MM.1S (cell line): ENCODE measurements at regions not wholly inside any gene's neighbourhood (a gene's known extent, or its start where the extent isn't known, plus 50 kb on each side); places are given as distances from the start of the nearest gene placed in this dataset.

Source experiments
- EZH2 ChIP-seq: fragments of 300-600 bp; sonication (generic); optimal IDR thresholded peaks from 2 replicates; pipeline ENCODE3; 2017; ENCODE audit warnings: low read depth, mild to moderate bottlenecking, antibody characterized with exemption, low read length, mixed read lengths
- EZH2phosphoT487 ChIP-seq: fragments of 300-600 bp; sonication (generic); IDR thresholded peaks from 2 replicates; pipeline ENCODE4 v1.6.1; 2018; ENCODE audit warnings: antibody characterized with exemption, low read length
- TF ChIP-seq, protein P1 (sequence below): fragments of 300-600 bp; sonication (generic); IDR thresholded peaks from 2 replicates; pipeline ENCODE4 v1.5.1; 2016; ENCODE audit warnings: antibody characterized with exemption, low read length, mixed read lengths

- TF ChIP-seq, protein P1, sequence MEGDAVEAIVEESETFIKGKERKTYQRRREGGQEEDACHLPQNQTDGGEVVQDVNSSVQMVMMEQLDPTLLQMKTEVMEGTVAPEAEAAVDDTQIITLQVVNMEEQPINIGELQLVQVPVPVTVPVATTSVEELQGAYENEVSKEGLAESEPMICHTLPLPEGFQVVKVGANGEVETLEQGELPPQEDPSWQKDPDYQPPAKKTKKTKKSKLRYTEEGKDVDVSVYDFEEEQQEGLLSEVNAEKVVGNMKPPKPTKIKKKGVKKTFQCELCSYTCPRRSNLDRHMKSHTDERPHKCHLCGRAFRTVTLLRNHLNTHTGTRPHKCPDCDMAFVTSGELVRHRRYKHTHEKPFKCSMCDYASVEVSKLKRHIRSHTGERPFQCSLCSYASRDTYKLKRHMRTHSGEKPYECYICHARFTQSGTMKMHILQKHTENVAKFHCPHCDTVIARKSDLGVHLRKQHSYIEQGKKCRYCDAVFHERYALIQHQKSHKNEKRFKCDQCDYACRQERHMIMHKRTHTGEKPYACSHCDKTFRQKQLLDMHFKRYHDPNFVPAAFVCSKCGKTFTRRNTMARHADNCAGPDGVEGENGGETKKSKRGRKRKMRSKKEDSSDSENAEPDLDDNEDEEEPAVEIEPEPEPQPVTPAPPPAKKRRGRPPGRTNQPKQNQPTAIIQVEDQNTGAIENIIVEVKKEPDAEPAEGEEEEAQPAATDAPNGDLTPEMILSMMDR: no peak
- no peak for TF ChIP-seq EZH2phosphoT487
- TF ChIP-seq EZH2: no peak
Observed at GRCh38 chr3:89571298-89571697, 463.9 kb downstream of the EPHA3 start.
